Panc1 (cell line): ENCODE measurements at regions not wholly inside any gene's neighbourhood (a gene's known extent, or its start where the extent isn't known, plus 50 kb on each side); places are given as distances from the start of the nearest gene placed in this dataset.

Experiments used
- ATAC-seq: fragments of 200-7000 bp; cut with Tn5 transposase; 2 replicates; pipeline ENCODE4 v1.9.1; 2020; ENCODE audit warnings: mild to moderate bottlenecking, moderate library complexity
- BruUV-seq: library from RNA; stranded (reverse); fragments of 400-500 nt; replicated peaks from 2 replicates; lab custom pipeline; 2021; lab: Mats Ljungman, UMichigan
- CTCF ChIA-PET: fragments of 300-600 bp; sonication (Branson Sonifier 250); formaldehyde crosslinking; loops from one replicate; lab custom pipeline; 2022; ENCODE audit warnings: antibody characterized with exemption; lab: Charles Lee
- POLR2A ChIA-PET: fragments of 300-600 bp; sonication (Branson Sonifier 250); formaldehyde crosslinking; loops from one replicate; lab custom pipeline; 2022; ENCODE audit warnings: antibody characterized with exemption; lab: Charles Lee
- DNase-seq: peaks from one replicate; pipeline ENCODE4 v3.0.0-alpha.2; 2010; ENCODE audit warnings: low read depth, low spot score
- H3K27ac ChIP-seq: 2 replicates; pipeline ENCODE4 v1.5.1; 2011; ENCODE audit warnings: mild to moderate bottlenecking, low read length, inconsistent platforms
- H3K27me3 ChIP-seq: fragments of 200-500 bp; sonication (Bioruptor generic); 2 replicates; pipeline ENCODE4 v1.6.0; 2014; ENCODE audit warnings: low read length, inconsistent platforms; ENCODE audit not compliant: control insufficient read depth, insufficient read depth
- H3K36me3 ChIP-seq: fragments of 200-500 bp; sonication (Bioruptor generic); 2 replicates; pipeline ENCODE4 v1.5.1; 2014; ENCODE audit warnings: inconsistent platforms, mild to moderate bottlenecking, low read length, moderate library complexity; ENCODE audit not compliant: control insufficient read depth, insufficient read depth
- H3K4me1 ChIP-seq: 2 replicates; pipeline ENCODE4 v1.5.1; 2011; ENCODE audit warnings: inconsistent platforms, mild to moderate bottlenecking, low read length, moderate library complexity; ENCODE audit not compliant: control insufficient read depth, insufficient read depth
- H3K4me3 ChIP-seq, 2 experiments: 2 replicates each; pipeline ENCODE4 v1.5.1; 2011 to 2012; ENCODE audit warnings: low read depth in 2 of 2, low read length in 2 of 2, mild to moderate bottlenecking in 2 of 2, inconsistent platforms in 1 of 2, moderate library complexity in 1 of 2
- H3K9me3 ChIP-seq: fragments of 200-500 bp; sonication (Bioruptor generic); 2 replicates; pipeline ENCODE4 v1.5.1; 2014; ENCODE audit warnings: low read depth, mild to moderate bottlenecking, inconsistent platforms, low read length, moderate library complexity; ENCODE audit not compliant: control insufficient read depth, insufficient read depth
- CTCF ChIP-seq: fragments of 450-650 bp; IDR thresholded peaks from 2 replicates; pipeline ENCODE4 v1.5.1; 2017; ENCODE audit warnings: mild to moderate bottlenecking
- POLR2AphosphoS5 ChIP-seq: IDR thresholded peaks from 2 replicates; pipeline ENCODE4 v1.6.1; 2012; ENCODE audit warnings: mild to moderate bottlenecking, low read depth, low read length, moderate library complexity
- REST ChIP-seq, 2 experiments: IDR thresholded peaks; 2 replicates each; pipeline ENCODE4 v1.6.1; 2011 to 2012; ENCODE audit warnings: low read depth in 2 of 2, control low read depth in 1 of 2, low read length in 1 of 2, mild to moderate bottlenecking in 1 of 2, moderate library complexity in 1 of 2; ENCODE audit not compliant: insufficient read depth in 1 of 2
- SIN3A ChIP-seq: IDR thresholded peaks from 2 replicates; pipeline ENCODE4 v1.6.1; 2012; ENCODE audit warnings: low read depth, mild to moderate bottlenecking, low read length, moderate library complexity, borderline replicate concordance; ENCODE audit not compliant: insufficient read depth
- TCF7L2 ChIP-seq: IDR thresholded peaks from 2 replicates; pipeline ENCODE4 v1.6.1; 2011; ENCODE audit warnings: mild to moderate bottlenecking, low read depth, low read length, inconsistent platforms
- in situ Hi-C: cut with HindIII; loops from 2 replicates; pipeline ENCODE4 v1.10.0; 2016; ENCODE audit warnings: low sequenced_read_pairs, low pct_unique_long_range_greater_than_20kb
- intact Hi-C: fragments of 100-400 bp; cut with micrococcal nuclease; formaldehyde crosslinking; loops from one replicate; pipeline ENCODE4 v1.10.0; 2022; ENCODE audit not compliant: unreplicated experiment

GRCh38 chr15:95853350-95853749 lies 477.1 kb upstream of the NR2F2 start:
- CTCF ChIA-PET: no interaction called here
- Histone ChIP-seq H3K36me3 (no peaks in the 10 kb centered on the region), H3K27ac (no peak overlapping the region), H3K9me3 (no peaks in the 10 kb centered on the region), H3K4me1 (no peaks in the 10 kb centered on the region; the same call in 1 of the 2 replicates), H3K27me3 (no peaks in the 10 kb centered on the region), H3K4me3 (no peak overlapping the region)
- POLR2A ChIA-PET: no interaction called here
- TF ChIP-seq SIN3A (no peak), CTCF (no peak), POLR2AphosphoS5 (no peak), TCF7L2 (no peak), REST (IDR thresholded peaks at IDR 0.05; ENCODE audit: insufficient read depth in 1 of 2, low read depth in 2 of 2, low read length in 1 of 2) (no peak)
- DNase-seq: no peak
- BruUV-seq: no TSS peak
- ATAC-seq: no peak
- intact Hi-C loops (no loop called here), in situ Hi-C loops (no loop called here)

GRCh38 chr15:95857124-95857757 lies 473.3 kb upstream of the NR2F2 start:
- ChIA-PET POLR2A (no interaction called here), CTCF (no interaction called here)
- Histone ChIP-seq H3K9me3 (no peaks in the 10 kb centered on the region), H3K4me3 (no peak overlapping the region), H3K4me1 (no peaks in the 10 kb centered on the region; the same call in 1 of the 2 replicates), H3K27ac (no peak overlapping the region), H3K36me3 (no peaks in the 10 kb centered on the region), H3K27me3 (no peaks in the 10 kb centered on the region)
- no TSS peak for BruUV-seq
- TF ChIP-seq TCF7L2: no peak
- no peak for TF ChIP-seq SIN3A
- TF ChIP-seq POLR2AphosphoS5: no peak
- no peak for TF ChIP-seq CTCF
- no peak for TF ChIP-seq REST (IDR thresholded peaks at IDR 0.05; ENCODE audit: insufficient read depth in 1 of 2, low read depth in 2 of 2, low read length in 1 of 2)
- intact Hi-C loops: no loop called here
- in situ Hi-C loops: no loop called here
- ATAC-seq (no peak), DNase-seq (no peak)
